ENCODE measurements at regions not wholly inside any gene's neighbourhood (a gene's known extent, or its start where the extent isn't known, plus 50 kb on each side); places are given as distances from the start of the nearest gene placed in this dataset.

- ChIA-PET CTCF (no interaction called here), POLR2A (interaction anchor here (0.7 kb wide), 1 partner anchor 1627 kb away, joined by 3 read pairs; no protein-coding TSS in a partner anchor)
- no peak for TF ChIP-seq CTCF (IDR thresholded peaks at IDR 0.05; ENCODE audit: insufficient read depth, low read length, missing control alignments)
- H3K4me3 ChIP-seq (ENCODE audit: low read depth, low read length), result no peak overlapping the region
- no peak for DNase-seq (ENCODE audit: low read depth, low spot score)
Observed at GRCh38 chr12:67155863-67156262, 113.3 kb upstream of the CAND1 start.

GRCh38 chr12:67161322-67161918 is 107.7 kb upstream of the CAND1 start:
- no peak for DNase-seq (ENCODE audit: low read depth, low spot score)

GRCh38 chr12:67173258-67173657 is 95.9 kb upstream of the CAND1 start:
- ChIA-PET CTCF (no interaction called here), POLR2A (no interaction called here)
- DNase-seq (ENCODE audit: low read depth, low spot score), result no peak

More at GRCh38 chr12:67161322-67161918, 107.7 kb upstream of the CAND1 start:
- TF ChIP-seq CTCF (IDR thresholded peaks at IDR 0.05; ENCODE audit: insufficient read depth, low read length, missing control alignments), result peak; percentile 44
- CTCF ChIA-PET, result interaction anchor here (0.5 to 1.5 kb wide), 7 partner anchors 9 to 252 kb away, joined by 3 to 7 read pairs (median 4); no protein-coding TSS in a partner anchor
- POLR2A ChIA-PET, result interaction anchor here (0.7 kb wide), 1 partner anchor 108 kb away, joined by 3 read pairs; the partner anchor contains the start of gene CAND1
- H3K4me3 ChIP-seq (ENCODE audit: low read depth, low read length), result no peak overlapping the region

GRCh38 chr12:67182551-67182950 is 86.6 kb upstream of the CAND1 start:
- ChIA-PET POLR2A (no interaction called here), CTCF (no interaction called here)
- TF ChIP-seq CTCF (IDR thresholded peaks at IDR 0.05; ENCODE audit: insufficient read depth, low read length, missing control alignments), result no peak
- DNase-seq (ENCODE audit: low read depth, low spot score), result no peak
- no peak overlapping the region for H3K4me3 ChIP-seq (ENCODE audit: low read depth, low read length)

More at GRCh38 chr12:67173258-67173657, 95.9 kb upstream of the CAND1 start:
- no peak overlapping the region for H3K4me3 ChIP-seq (ENCODE audit: low read depth, low read length)
- no peak for TF ChIP-seq CTCF (IDR thresholded peaks at IDR 0.05; ENCODE audit: insufficient read depth, low read length, missing control alignments)

GRCh38 chr12:67193704-67194103 is 75.5 kb upstream of the CAND1 start:
- no peak for DNase-seq (ENCODE audit: low read depth, low spot score)
- no peak overlapping the region for H3K4me3 ChIP-seq (ENCODE audit: low read depth, low read length)
- POLR2A ChIA-PET, result no interaction called here
- CTCF ChIA-PET, result no interaction called here
- no peak for TF ChIP-seq CTCF (IDR thresholded peaks at IDR 0.05; ENCODE audit: insufficient read depth, low read length, missing control alignments)

- POLR2A ChIA-PET, result no interaction called here
- DNase-seq (ENCODE audit: low read depth, low spot score), result no peak
- CTCF ChIA-PET, result no interaction called here
- no peak overlapping the region for H3K4me3 ChIP-seq (ENCODE audit: low read depth, low read length)
- no peak for TF ChIP-seq CTCF (IDR thresholded peaks at IDR 0.05; ENCODE audit: insufficient read depth, low read length, missing control alignments)
Observed at GRCh38 chr12:67200386-67200785, 68.8 kb upstream of the CAND1 start.
